ENCODE measurements at regions not wholly inside any gene's neighbourhood (a gene's known extent, or its start where the extent isn't known, plus 50 kb on each side); places are given as distances from the start of the nearest gene placed in this dataset.

GRCh38 chr2:14235667-14236066 is 396.9 kb upstream of the LRATD1 start:
- no peak for DNase-seq

- no peak for DNase-seq
Measured at GRCh38 chr2:14237902-14238301, 394.6 kb upstream of the LRATD1 start.

- no peak for DNase-seq
Measured at GRCh38 chr2:14239605-14240004, 392.9 kb upstream of the LRATD1 start.

GRCh38 chr2:14240868-14241267 is 391.6 kb upstream of the LRATD1 start:
- no peak for DNase-seq

GRCh38 chr2:14245901-14246300 is 386.6 kb upstream of the LRATD1 start:
- DNase-seq: no peak

- DNase-seq: no peak
Measured at GRCh38 chr2:14255135-14255820, 377.2 kb upstream of the LRATD1 start.

- DNase-seq: no peak
Measured at GRCh38 chr2:14256890-14257289, 375.6 kb upstream of the LRATD1 start.

GRCh38 chr2:14257801-14258507 is 374.6 kb upstream of the LRATD1 start:
- no peak for DNase-seq

- no peak for DNase-seq
Measured at GRCh38 chr2:14261771-14262170, 370.7 kb upstream of the LRATD1 start.

GRCh38 chr2:14263053-14263452 is 369.5 kb upstream of the LRATD1 start:
- no peak for DNase-seq

GRCh38 chr2:14270036-14270582 is 362.4 kb upstream of the LRATD1 start:
- no peak for DNase-seq

- DNase-seq: no peak
Measured at GRCh38 chr2:14272396-14273075, 360.0 kb upstream of the LRATD1 start.

GRCh38 chr2:14273650-14274049 is 358.9 kb upstream of the LRATD1 start:
- no peak for DNase-seq

- no peak for DNase-seq
Measured at GRCh38 chr2:14284244-14284643, 348.3 kb upstream of the LRATD1 start.

- no peak for DNase-seq
Measured at GRCh38 chr2:14285812-14286211, 346.7 kb upstream of the LRATD1 start.

- DNase-seq: no peak
Measured at GRCh38 chr2:14288016-14288415, 344.5 kb upstream of the LRATD1 start.

GRCh38 chr2:14292964-14293363 is 339.6 kb upstream of the LRATD1 start:
- no peak for DNase-seq

GRCh38 chr2:14297340-14297739 is 335.2 kb upstream of the LRATD1 start:
- no peak for DNase-seq

GRCh38 chr2:14297906-14298305 is 334.6 kb upstream of the LRATD1 start:
- DNase-seq: no peak

GRCh38 chr2:14301331-14301730 is 331.2 kb upstream of the LRATD1 start:
- DNase-seq: no peak

- DNase-seq: no peak
Measured at GRCh38 chr2:14303366-14304115, 329.0 kb upstream of the LRATD1 start.

GRCh38 chr2:14304326-14304725 is 328.2 kb upstream of the LRATD1 start:
- no peak for DNase-seq

- no peak for DNase-seq
Measured at GRCh38 chr2:14306268-14306861, 326.2 kb upstream of the LRATD1 start.
